GF-D8 (cell line): ENCODE measurements at regions not wholly inside any gene's neighbourhood (a gene's known extent, or its start where the extent isn't known, plus 50 kb on each side); places are given as distances from the start of the nearest gene placed in this dataset.

ENCODE experiments used
- DNase-seq: peaks from one replicate; lab custom pipeline; 2025; lab: John Stamatoyannopoulos, UW

DNA sequence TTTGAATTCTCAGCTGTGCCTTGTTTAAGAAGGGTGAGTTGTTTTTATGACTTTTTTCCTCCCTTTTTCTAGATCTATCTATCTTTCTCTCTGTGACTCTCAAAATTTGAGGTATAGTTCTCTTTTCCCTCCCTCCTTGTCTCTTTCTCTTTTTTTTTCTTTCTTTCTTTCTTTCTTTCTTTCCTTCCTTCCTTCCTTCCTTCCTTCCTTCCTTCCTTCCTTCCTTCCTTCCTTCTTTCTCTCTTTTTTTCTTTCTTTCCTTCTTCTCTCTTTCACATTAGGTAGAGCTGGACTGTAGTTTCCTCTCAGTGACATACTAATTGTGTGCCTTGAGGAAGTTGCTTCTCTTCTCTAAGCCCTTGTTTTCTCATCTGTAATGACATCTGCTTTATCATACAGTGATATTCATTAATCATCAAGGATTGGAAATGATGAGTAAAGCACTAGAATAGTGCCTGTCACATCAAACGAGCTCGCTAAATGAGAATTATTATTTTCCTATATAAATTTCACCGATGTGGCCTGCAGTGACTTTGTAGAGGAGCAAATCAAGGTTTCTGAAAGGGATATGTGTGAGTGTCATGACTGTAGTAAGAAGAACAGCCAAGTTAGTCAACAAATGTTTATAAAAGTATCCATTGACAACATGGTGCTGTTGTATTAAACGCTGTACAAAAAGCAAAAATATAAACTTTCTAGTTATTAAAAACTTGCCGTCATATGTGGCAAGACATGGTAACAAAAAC, 78.9 kb upstream of the SLC38A2 start:
- DNase-seq: no peak

DNA sequence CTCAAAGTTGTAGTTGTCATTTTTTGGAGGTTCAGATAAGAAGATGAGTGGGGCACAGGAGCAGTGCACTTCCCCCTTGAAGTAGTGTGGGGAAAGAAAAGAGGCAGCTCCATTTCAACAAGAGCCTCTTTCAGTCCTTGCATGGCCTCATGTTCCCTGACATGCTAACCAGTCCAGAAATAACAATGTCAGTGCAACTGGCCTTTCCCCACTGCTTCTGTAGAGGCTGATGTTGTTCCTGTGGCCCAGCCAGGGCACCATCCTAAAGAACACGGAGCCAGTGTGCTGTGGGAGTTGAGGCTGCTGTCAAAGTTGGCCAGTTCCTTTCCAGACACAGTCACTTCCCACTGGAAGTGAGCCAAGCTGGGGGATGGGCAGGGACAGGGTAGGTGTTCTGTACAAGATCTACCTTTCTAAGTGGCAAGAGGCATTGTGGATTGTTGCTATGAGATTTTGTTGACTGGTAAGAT, 77.7 kb upstream of the SLC38A2 start:
- DNase-seq: no peak

DNA sequence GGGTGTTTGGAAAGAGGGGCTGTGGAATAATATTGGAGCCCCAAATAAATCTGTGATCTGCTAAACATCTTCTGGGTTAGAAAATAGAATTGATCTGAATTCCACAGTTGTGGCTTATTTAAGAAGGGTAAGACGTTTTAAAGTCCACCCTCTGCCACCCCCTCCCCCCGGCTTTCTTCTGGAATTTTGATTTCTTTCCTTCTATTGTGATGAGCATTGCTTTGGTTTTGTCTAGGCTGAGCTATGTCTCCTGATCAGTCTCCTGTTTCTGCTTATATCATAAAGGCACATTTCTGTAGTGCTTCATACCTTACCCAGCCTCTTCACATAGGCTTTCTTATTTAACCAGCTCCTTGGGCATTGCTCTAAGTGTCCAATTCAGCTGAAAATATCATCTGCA, 77.3 kb upstream of the SLC38A2 start:
- DNase-seq: no peak

DNA sequence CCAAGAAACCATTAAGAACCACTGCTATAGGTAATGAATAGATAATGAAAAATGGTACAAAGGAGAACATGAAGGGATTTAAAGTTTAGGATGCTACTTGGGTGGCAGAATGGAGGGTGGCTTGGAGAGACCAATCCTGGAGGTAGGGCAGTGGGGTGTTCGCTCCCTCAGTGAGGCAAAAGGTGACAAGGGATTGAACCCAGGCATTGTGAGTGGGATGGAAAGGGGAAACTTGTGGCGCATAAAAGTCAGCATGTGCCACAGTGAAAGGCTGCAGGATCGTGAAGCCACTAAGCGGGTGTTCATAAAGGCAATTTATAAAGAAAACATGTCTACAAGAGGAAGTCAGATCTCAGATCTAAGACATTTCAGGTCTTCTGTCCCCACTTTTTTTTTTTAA, 76.7 kb upstream of the SLC38A2 start:
- DNase-seq: no peak

DNA sequence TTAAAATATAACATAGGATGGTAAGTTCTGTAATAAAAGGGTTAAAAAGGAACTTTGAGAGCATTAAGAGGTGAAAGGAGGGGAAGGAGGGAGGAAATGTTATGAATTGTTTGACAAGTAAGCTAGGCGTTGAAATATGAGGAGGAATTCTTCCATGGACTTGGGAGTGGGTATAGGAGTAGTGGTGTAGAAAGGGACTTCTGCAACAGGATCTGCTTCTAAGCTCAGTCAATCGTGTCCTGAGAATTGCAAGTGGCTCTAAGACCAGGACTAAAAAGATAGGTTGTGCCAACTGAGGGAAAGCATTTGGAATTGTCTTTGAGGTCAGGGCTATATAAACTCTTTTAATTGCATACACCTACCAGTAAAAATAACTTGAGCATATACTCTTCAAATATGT, 74.1 kb upstream of the SLC38A2 start:
- no peak for DNase-seq

DNA sequence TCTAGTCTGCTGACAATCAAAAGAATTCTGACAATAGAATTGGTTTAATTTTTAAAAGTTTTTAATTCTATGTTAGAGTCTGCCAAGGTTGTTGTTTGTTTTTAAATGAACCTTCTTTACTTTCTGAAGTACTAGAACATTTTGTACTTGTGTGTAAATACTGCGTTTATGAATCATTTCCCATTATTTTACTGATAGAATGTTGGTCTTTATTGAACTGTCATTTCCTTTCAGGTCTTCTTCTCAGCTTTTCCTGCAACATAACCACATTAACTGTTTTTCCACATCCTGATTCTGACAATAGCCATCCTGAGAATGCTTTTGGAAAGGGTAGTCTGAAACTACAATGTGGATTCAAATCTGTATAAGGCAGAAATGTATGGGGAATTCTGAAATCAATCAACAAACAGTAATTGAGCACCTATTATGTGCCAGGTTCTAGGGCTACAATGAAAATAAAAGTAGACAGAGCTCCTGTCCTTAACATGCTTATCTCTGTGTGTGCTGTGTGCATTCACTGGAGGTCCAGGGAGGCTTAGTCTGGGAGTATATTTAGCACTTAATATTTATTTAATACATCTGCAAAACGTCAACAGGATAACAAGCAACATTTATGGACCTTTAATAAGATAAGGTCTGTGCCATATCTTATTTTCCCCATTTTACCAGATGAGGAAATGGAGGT, 73.1 kb upstream of the SLC38A2 start:
- DNase-seq: no peak

DNA sequence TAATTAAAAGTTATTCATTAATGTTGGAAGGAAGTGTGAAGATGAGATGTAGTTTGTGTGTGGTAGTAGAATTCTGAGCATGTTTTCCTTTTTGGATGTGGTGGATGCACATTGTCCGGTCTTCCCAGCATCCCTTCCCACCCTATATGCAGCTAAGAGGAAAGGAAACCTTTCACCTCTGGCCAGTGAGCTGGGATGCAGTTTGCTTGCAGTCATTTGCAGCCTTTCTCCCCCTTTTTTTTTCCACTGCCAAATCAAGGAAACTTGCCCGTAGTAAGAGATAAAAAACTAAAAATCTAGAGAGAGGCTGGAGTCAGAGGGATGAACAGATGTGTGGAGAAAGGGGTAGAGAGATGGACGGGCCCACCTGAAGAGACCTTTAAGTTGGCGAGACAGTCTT, 72.5 kb upstream of the SLC38A2 start:
- no peak for DNase-seq

DNA sequence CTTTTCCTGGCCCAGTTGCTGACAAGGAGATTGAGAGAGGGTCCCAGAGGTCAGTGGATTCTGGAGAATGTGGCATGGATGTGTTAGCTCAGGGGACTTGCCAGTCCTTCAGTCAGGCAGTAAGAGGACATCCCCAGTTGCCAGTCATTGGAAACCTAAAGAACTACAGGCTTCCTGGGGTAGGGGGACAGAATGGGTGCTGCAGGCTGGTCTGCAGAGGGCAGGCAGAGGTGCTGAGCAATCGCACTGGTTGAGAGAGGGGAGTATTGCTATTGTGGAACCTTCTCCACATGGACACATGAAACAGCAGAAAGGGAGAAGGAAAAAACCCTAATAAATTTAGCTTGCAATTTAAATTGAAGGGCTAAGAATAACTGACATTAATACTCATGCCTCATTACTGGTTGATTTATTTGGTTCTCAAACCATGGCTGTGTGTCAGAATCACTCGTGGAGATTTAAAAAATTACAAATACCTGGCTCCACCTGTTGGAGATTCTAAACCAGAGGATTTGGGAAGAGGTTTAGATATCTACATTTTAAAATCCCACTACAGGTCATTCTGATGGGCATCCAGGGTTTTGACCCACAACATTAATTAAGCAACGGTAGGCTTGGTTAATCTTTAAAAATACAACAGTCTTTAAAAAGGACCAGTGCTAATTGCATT, 71.2 kb upstream of the SLC38A2 start:
- no peak for DNase-seq

DNA sequence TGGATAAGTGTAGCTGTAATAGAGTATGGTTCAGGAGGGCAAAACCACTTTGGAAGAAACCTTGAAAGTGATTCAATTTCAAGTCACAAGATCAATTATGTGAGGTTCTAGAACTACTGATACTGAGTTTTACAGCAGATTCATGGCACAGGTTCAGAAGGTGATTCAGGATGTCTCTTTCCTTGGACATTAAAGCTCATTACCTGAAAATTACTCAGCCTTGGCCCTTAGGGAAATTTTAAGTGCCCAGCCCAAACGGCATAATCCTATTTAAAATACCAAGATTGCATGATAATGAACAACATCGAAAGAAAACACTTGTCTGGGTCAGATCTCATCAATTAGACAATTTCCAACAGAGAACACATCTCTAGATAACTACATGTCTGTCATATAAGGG, 70.2 kb upstream of the SLC38A2 start:
- no peak for DNase-seq

DNA sequence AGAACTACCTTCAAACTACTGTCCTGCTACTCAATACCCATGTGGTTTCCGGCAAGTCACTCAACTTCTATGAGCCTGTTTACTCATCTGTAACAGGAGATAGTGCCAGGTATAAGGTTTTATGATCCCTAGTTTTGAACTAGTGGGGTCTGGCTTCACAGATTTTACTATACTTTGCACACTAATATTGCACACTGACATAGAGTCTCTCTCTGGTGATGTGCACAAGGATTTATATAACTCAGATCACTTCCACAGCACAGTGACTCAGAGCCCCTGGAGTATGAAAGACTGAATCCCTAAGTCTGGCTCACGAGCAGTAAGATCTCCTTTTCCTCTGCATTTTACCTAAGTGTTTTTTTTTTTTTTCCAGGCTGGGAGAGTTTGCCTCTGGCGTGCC, 69.7 kb upstream of the SLC38A2 start:
- DNase-seq: no peak

DNA sequence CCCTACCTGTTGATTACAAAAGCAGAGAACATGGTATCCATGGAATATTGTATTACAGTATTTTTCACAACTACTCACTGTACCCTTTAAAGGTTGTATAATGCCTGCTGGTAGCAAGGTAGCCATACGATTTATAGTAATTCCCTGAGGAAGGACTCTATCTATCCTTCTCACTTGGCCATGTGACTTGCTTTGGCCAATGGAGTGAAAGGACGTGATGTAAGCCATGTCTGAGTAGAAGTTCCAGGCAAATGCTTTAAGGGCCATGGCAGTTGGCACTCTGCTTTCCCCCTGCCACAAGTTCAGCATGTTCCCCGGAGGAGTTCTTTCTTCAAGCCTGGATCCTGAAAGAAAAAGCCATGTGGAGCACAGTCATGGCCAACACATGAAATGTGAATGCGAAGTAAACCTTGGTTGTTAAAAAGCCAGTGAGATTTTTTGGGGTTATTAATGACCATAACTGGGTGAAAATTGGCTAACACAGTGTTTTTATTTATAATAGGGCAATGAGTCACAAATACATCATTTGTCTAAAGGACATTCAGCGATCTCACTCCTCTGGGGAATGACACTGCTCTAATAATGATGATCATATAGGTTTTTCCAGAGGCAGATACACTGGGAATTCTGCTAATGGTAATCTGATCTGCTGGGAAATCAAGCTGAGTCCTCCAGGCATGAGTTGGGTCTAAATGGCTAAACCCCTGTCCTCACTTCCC, 67.4 kb upstream of the SLC38A2 start:
- DNase-seq: no peak

DNA sequence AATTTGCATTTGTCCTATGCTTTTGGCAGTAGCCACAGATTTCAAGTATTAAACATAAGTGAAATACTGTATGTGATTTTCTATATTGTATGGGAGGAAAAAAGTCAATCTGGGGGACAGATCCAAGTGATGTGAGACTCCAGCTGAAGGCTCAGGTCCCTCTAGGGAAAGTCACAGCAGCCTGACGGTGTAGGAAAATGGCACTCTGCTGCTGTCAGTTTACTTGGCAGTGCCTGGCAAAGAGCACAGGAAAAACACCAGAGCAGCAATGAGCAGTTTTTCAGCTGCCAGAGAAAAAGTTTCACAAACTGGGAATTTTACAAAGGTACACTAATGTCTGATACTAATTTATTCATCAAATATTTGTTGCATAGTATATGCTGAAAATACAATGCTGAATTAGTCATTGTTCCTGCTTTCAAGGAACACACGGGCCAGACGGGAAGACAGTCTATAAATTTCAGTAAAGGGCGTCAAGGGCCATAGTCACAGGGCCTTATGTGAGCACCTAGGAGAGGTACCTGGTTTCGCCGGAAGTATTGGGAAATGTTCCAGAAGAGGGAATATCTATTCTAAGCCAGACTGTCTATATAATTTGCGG, 66.2 kb upstream of the SLC38A2 start:
- DNase-seq: no peak

DNA sequence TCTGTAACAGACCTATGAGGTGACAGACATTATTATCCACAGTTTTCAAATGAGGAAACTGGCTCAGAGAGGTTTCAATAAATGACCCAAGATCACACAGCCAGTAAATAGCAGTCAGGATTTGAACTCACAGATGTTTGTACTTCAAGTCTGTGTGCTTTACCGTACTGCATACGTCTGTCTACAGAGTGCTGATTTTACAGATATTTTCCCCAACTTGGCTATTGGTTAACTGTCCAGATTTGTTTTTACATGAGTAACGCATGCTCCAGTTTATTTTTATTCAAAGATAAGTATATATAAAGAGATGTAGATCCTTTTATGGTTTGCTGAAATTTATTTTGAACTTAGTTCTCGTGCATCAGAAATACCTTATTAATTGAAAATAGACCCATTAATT, 65.7 kb upstream of the SLC38A2 start:
- no peak for DNase-seq

DNA sequence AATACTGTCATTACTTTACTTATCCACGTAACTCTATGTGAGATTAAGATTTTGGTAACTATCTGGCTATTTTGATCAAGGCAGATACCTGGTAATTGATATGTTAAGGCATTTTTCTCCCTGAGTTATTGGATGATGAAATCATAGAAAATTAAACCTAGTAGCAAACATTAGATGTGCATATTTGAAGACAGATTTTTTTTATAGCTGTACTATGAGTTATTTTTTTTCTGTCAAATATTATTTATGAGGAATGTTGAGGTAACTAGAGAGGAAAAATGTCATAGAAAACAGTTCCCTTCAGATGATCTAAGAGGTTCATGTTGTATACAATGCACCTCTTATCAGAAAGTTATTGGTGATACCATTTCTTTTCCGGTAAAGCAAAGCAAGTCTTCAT, 64.9 kb upstream of the SLC38A2 start:
- DNase-seq: no peak

DNA sequence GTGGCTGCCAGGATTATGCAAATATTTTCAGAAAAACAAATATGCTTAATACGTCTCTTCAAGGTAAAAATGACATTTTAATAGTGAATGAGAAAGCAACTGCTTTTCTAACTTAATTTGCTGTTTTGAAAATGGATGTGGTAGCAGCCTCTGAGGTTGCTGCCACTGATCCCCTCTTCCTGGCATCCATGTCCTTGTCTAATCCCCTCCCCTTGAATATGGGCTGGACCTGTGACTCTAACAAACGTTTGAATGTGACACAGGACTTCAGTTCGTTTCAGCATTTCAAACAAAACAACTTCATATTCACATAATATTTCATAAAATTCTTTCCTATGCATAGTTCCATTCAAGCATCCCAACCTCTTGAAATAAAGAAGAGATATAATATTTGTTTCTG, 64.2 kb upstream of the SLC38A2 start:
- no peak for DNase-seq

DNA sequence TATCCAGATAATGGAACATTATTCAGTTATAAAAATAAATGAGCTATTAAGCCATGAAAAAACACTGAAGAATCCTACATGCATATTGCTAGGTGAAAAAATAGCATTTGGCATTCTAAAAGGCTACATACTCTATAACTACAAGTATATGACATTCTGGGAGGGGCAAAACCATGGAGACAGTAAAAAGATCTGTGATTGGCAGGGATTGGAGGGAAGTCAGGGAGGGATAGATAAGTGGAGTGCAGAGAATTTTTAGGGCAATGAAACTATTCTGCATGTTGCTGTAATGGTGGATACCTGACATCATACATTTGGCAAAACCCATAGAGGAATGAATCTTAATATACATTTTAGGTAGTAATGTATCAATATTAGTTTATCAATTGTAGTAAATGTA, 63.1 kb upstream of the SLC38A2 start:
- DNase-seq: no peak

DNA sequence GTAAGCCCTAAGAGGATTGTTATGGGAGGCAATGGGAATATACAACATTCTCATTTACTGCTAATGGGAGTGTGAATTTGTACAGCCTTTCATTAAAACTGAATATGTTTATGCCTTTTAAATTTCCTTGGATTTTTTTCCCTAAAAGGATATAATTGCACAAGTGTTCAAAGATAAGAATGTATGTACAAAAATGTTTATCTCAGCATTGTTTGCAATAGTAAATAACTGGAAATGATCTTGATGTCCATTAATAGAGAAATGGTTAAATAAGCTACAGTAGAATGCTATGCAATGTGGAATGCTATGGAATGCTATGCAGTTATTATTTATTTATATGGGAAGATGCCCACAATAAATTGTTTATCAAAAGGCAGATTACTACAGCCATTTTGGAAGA, 62.5 kb upstream of the SLC38A2 start:
- DNase-seq: no peak

DNA sequence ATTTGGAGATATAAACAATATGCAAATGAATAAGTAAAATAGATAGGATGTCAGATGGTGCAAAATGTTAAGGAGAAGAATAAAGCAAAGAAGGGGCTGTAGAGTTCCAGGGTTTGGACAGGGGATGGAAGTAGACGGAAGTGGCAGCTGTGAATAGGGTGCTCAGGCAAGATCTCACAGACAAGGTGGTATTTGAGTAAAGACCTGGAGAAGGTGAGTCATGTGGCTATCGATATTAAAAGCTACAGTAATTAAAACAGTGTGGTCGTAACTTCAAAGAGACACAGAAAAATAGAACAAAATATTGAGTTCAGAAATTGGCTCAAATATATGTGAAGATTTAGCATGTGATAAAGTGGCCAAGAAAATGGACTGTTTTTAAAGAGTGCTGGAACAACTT, 61.3 kb upstream of the SLC38A2 start:
- DNase-seq: no peak

DNA sequence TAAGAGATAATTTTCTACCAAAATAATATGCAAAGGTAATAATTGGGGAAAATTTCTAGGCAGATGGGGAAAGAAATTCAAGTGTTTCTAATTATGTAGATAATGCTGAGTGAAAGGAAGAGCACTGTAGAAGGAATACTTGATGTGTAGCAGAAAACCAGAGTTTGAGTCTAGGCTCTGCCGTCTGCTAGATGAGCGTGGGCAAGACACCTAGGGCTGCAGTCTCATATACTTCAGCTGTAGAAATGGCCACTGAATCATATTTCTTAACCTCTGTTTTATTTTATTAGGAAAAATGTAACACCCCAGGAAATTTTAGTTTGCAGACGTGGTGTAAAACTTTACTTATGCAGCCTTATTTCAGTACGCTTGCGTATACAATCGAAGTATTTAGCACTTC, 59.8 kb upstream of the SLC38A2 start:
- no peak for DNase-seq

DNA sequence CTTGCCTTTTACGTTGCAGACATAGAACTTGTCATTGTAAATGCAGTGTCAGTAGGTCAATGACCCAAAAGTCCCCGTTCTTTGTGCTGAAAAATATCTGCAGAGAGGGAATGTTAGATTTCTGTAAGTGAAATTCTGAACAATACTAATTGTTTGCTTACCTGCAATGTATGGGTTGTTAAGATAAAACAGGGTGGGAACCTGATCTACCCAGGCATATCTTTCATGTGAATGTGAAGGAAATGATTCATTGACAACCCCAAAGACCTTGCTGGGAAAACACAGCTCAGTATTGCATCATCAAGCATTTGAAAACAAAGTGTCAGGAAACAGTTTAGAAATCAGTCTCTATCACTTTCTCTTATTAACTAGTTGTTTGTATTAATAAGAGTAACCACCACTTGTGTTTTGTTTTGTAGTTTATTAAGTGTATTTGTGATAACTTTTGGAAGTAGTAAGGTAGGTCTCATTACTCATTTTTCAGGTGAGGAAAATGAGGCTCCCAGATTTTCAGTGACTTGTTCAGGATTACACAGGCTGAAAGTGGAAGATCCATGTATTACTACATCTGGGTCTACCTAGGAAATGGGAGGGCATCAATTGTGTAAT, 57.9 kb upstream of the SLC38A2 start:
- DNase-seq: no peak
